ENCODE measurements at regions not wholly inside any gene's neighbourhood (a gene's known extent, or its start where the extent isn't known, plus 50 kb on each side); places are given as distances from the start of the nearest gene placed in this dataset.

GRCh38 chr6:110044622-110045021 is 66.5 kb downstream of the GPR6 start:
- TF ChIP-seq, protein P1, sequence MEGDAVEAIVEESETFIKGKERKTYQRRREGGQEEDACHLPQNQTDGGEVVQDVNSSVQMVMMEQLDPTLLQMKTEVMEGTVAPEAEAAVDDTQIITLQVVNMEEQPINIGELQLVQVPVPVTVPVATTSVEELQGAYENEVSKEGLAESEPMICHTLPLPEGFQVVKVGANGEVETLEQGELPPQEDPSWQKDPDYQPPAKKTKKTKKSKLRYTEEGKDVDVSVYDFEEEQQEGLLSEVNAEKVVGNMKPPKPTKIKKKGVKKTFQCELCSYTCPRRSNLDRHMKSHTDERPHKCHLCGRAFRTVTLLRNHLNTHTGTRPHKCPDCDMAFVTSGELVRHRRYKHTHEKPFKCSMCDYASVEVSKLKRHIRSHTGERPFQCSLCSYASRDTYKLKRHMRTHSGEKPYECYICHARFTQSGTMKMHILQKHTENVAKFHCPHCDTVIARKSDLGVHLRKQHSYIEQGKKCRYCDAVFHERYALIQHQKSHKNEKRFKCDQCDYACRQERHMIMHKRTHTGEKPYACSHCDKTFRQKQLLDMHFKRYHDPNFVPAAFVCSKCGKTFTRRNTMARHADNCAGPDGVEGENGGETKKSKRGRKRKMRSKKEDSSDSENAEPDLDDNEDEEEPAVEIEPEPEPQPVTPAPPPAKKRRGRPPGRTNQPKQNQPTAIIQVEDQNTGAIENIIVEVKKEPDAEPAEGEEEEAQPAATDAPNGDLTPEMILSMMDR (IDR thresholded peaks at IDR 0.05) = no peak

- TF ChIP-seq, protein P1 (IDR thresholded peaks at IDR 0.05) = no peak
These were observed 70.2 kb downstream of the GPR6 start for GRCh38 chr6:110048221-110048875.

GRCh38 chr6:110049696-110050439 is 71.8 kb downstream of the GPR6 start:
- TF ChIP-seq, protein P1 (IDR thresholded peaks at IDR 0.05) = no peak
